NOMO-1 treated with dmso at 0.1 percent for 144 hours (cell line): ENCODE measurements at regions not wholly inside any gene's neighbourhood (a gene's known extent, or its start where the extent isn't known, plus 50 kb on each side); places are given as distances from the start of the nearest gene placed in this dataset.
"Not testable (repeated sequence)": the region's sequence is repeated elsewhere in the genome, so short reads cannot be mapped to it uniquely, and the experiment has no call there.

ENCODE experiments used
- DNase-seq: peaks from one replicate; lab custom pipeline; 2025; ENCODE audit not compliant: unreplicated experiment; lab: John Stamatoyannopoulos, UW

GRCh38 chr4:44985938-44986337 is 259.6 kb upstream of the GNPDA2 start:
- DNase-seq: no peak

GRCh38 chr4:44985152-44985551 is 258.8 kb upstream of the GNPDA2 start:
- DNase-seq: no peak

GRCh38 chr4:44984083-44984482 is 257.7 kb upstream of the GNPDA2 start:
- no peak for DNase-seq

GRCh38 chr4:44983083-44983482 is 256.7 kb upstream of the GNPDA2 start:
- DNase-seq: no peak

GRCh38 chr4:44978020-44978419 is 251.7 kb upstream of the GNPDA2 start:
- no peak for DNase-seq

- no peak for DNase-seq
These were observed 239.2 kb upstream of the GNPDA2 start for GRCh38 chr4:44965435-44966095.

- not testable (repeated sequence) for DNase-seq
These were observed 237.7 kb upstream of the GNPDA2 start for GRCh38 chr4:44964086-44964485.

GRCh38 chr4:44961001-44961755 is 234.8 kb upstream of the GNPDA2 start:
- DNase-seq: no peak

- DNase-seq: no peak
These were observed 205.4 kb upstream of the GNPDA2 start for GRCh38 chr4:44931720-44932119.

- DNase-seq: no peak
These were observed 202.4 kb upstream of the GNPDA2 start for GRCh38 chr4:44928785-44929184.

- peak; percentile 18 for DNase-seq
These were observed 201.3 kb upstream of the GNPDA2 start for GRCh38 chr4:44927399-44928380.

- DNase-seq: no peak
These were observed 190.1 kb upstream of the GNPDA2 start for GRCh38 chr4:44916411-44916810.

- DNase-seq: no peak
These were observed 188.4 kb upstream of the GNPDA2 start for GRCh38 chr4:44914748-44915147.

- DNase-seq: no peak
These were observed 187.9 kb upstream of the GNPDA2 start for GRCh38 chr4:44914223-44914622.

- no peak for DNase-seq
These were observed 186.6 kb upstream of the GNPDA2 start for GRCh38 chr4:44912980-44913379.

GRCh38 chr4:44908565-44908964 is 182.2 kb upstream of the GNPDA2 start:
- DNase-seq: no peak

- DNase-seq: no peak
These were observed 145.9 kb upstream of the GNPDA2 start for GRCh38 chr4:44872246-44872645.

GRCh38 chr4:44871133-44871532 is 144.8 kb upstream of the GNPDA2 start:
- DNase-seq: no peak

- no peak for DNase-seq
These were observed 143.6 kb upstream of the GNPDA2 start for GRCh38 chr4:44869985-44870384.

GRCh38 chr4:44869222-44869882 is 143.0 kb upstream of the GNPDA2 start:
- DNase-seq: no peak

- DNase-seq: peak; percentile 61
These were observed 135.4 kb upstream of the GNPDA2 start for GRCh38 chr4:44861756-44862155.
